Stimulated activated CD4-positive, alpha-beta T cell treated with anti-CD3 and anti-CD28 coated beads, Interleukin-1b, Interleukin-23, amount 100 ng/mL, for 4 hours (primary cell): ENCODE measurements at regions not wholly inside any gene's neighbourhood (a gene's known extent, or its start where the extent isn't known, plus 50 kb on each side); places are given as distances from the start of the nearest gene placed in this dataset.
"Not testable (repeated sequence)": the region's sequence is repeated elsewhere in the genome, so short reads cannot be mapped to it uniquely, and the experiment has no call there.

Source experiments
- DNase-seq, 2 donors: peaks; one replicate each; pipeline ENCODE4 v3.0.0-alpha.2; 2020; ENCODE audit warnings: low read depth in 2 of 2

GRCh38 chr3:170651260-170651845, 65.5 kb upstream of the SLC7A14 start:
- DNase-seq = no peak

GRCh38 chr3:170650557-170650956, 64.7 kb upstream of the SLC7A14 start:
- not testable (repeated sequence) for DNase-seq

GRCh38 chr3:170644711-170645110, 58.8 kb upstream of the SLC7A14 start:
- no peak for DNase-seq

GRCh38 chr3:170643831-170644230, 58.0 kb upstream of the SLC7A14 start:
- no peak for DNase-seq

- no peak for DNase-seq
Measured at GRCh38 chr3:170642882-170643601, 57.2 kb upstream of the SLC7A14 start.

GRCh38 chr3:170641510-170642236, 55.8 kb upstream of the SLC7A14 start:
- no peak for DNase-seq

- DNase-seq = no peak
Measured at GRCh38 chr3:170640737-170641171, 54.9 kb upstream of the SLC7A14 start.

GRCh38 chr3:170638988-170639387, 53.1 kb upstream of the SLC7A14 start:
- DNase-seq = no peak

GRCh38 chr3:170637306-170637705, 51.4 kb upstream of the SLC7A14 start:
- DNase-seq = no peak

GRCh38 chr3:170636400-170636973, 50.6 kb upstream of the SLC7A14 start:
- no peak for DNase-seq
